GM12878 (cell line): ENCODE measurements at regions not wholly inside any gene's neighbourhood (a gene's known extent, or its start where the extent isn't known, plus 50 kb on each side); places are given as distances from the start of the nearest gene placed in this dataset.

Experiments
- ATAC-seq: fragments of 200-7000 bp; cut with Tn5 transposase; 3 replicates; pipeline ENCODE4 v1.9.1; 2020; ENCODE audit warnings: mild to moderate bottlenecking, moderate library complexity
- BruUV-seq: library from RNA; stranded (reverse); fragments of 400-500 nt; replicated peaks from 2 replicates; lab custom pipeline; 2021; lab: Mats Ljungman, UMichigan
- CTCF ChIA-PET: fragments of 300-600 bp; sonication (Branson Sonifier 250); formaldehyde crosslinking; extraction: SDS; loops from one replicate; lab custom pipeline; 2021; ENCODE audit warnings: inconsistent platforms; lab: Yijun Ruan, JAX
- POLR2A ChIA-PET: fragments of 350-600 bp; formaldehyde crosslinking; extraction: SDS; loops from one replicate; lab custom pipeline; 2021; ENCODE audit warnings: inconsistent platforms; lab: Charles Lee
- RAD21 ChIA-PET: fragments of 300-600 bp; sonication (Branson Sonifier 250); formaldehyde crosslinking; loops from one replicate; lab custom pipeline; 2023; ENCODE audit warnings: antibody characterized with exemption; ENCODE audit not compliant: unreplicated experiment; lab: Charles Lee
- SMC1A ChIA-PET: fragments of 300-600 bp; sonication (Branson Sonifier 250); formaldehyde crosslinking; loops from one replicate; lab custom pipeline; 2023; ENCODE audit not compliant: unreplicated experiment, uncharacterized antibody; lab: Charles Lee
- DNase-seq: peaks from one replicate; pipeline ENCODE4 v3.0.0-alpha.2; 2011; ENCODE audit warnings: low read depth, low spot score
- FAIRE-seq: peaks from 3 replicates; lab custom pipeline; 2011; peaks lifted over from hg19 to GRCh38; lab: Jason Lieb, UNC
- H2AFZ ChIP-seq: 2 replicates; pipeline ENCODE4 v1.6.0; 2011; ENCODE audit warnings: low read depth, low read length, control low read depth; ENCODE audit not compliant: control insufficient read depth
- H3K27ac ChIP-seq: 2 replicates; pipeline ENCODE4 v1.5.1; 2011; ENCODE audit warnings: control low read depth; ENCODE audit not compliant: control insufficient read depth, insufficient read depth
- H3K27me3 ChIP-seq, 2 experiments: replicated peaks in 1 of 2; 2 replicates each; pipeline versions ENCODE4 v1.6.0 to v1.6.1; 2011; ENCODE audit warnings: low read length in 1 of 2; ENCODE audit not compliant: control insufficient read depth in 2 of 2, insufficient read depth in 2 of 2
- H3K36me3 ChIP-seq, 2 experiments: 2 replicates each; pipeline ENCODE4 v1.5.1; 2011; ENCODE audit warnings: low read length in 1 of 2; ENCODE audit not compliant: control insufficient read depth in 2 of 2, insufficient read depth in 2 of 2
- H3K4me1 ChIP-seq: 2 replicates; pipeline ENCODE4 v1.6.1; 2011; ENCODE audit warnings: mild to moderate bottlenecking, low read length, moderate library complexity, mixed read lengths; ENCODE audit not compliant: control insufficient read depth, insufficient read depth
- H3K4me2 ChIP-seq: 2 replicates; pipeline ENCODE4 v1.6.0; 2011; ENCODE audit warnings: control low read depth; ENCODE audit not compliant: control insufficient read depth, insufficient read depth
- H3K4me3 ChIP-seq: fragments of 200-600 bp; sonication (generic); 2 replicates; pipeline ENCODE4 v1.5.1; 2016
- H3K79me2 ChIP-seq: 2 replicates; pipeline ENCODE4 v1.6.0; 2011; ENCODE audit warnings: low read length; ENCODE audit not compliant: control insufficient read depth, insufficient read depth
- H3K9ac ChIP-seq: 2 replicates; pipeline ENCODE4 v1.8.0; 2011; ENCODE audit warnings: low read length, control low read depth, mixed read lengths; ENCODE audit not compliant: control insufficient read depth, insufficient read depth
- H3K9me3 ChIP-seq: replicated peaks from 3 replicates; pipeline ENCODE4 v1.5.1; 2011; ENCODE audit warnings: mild to moderate bottlenecking, low read length; ENCODE audit not compliant: control insufficient read depth, insufficient read depth
- H4K20me1 ChIP-seq: 2 replicates; pipeline ENCODE4 v1.6.0; 2011; ENCODE audit not compliant: control insufficient read depth, insufficient read depth
- ATF7 ChIP-seq: fragments of 450-650 bp; IDR thresholded peaks from 2 replicates; pipeline ENCODE4 v1.6.1; 2016; ENCODE audit warnings: low read depth, mild to moderate bottlenecking
- BCL11A ChIP-seq: IDR thresholded peaks from 2 replicates; pipeline ENCODE4 v1.6.1; 2011; ENCODE audit warnings: low read depth, low read length
- CBX3 ChIP-seq: fragments of 200-600 bp; sonication (generic); IDR thresholded peaks from 2 replicates; pipeline ENCODE4 v1.6.1; 2016; ENCODE audit warnings: low read depth, borderline replicate concordance
- CBX5 ChIP-seq: sonication (generic); IDR thresholded peaks from 2 replicates; pipeline ENCODE4 v1.6.1; 2016; ENCODE audit warnings: low read depth, moderate library complexity, mild to moderate bottlenecking, inconsistent platforms
- PAX5 ChIP-seq: IDR thresholded peaks from 2 replicates; pipeline ENCODE4 v1.6.1; 2011; ENCODE audit warnings: low read depth, low read length, borderline replicate concordance
- POLR2A ChIP-seq: IDR thresholded peaks from 2 replicates; pipeline ENCODE4 v1.6.1; 2011; ENCODE audit warnings: low read depth, mild to moderate bottlenecking, low read length
- POLR2AphosphoS5 ChIP-seq: IDR thresholded peaks from 2 replicates; pipeline ENCODE4 v1.6.1; 2011; ENCODE audit warnings: mild to moderate bottlenecking, low read length, inconsistent platforms
- POU2F2 ChIP-seq: IDR thresholded peaks from 3 replicates; pipeline ENCODE4 v1.6.1; 2011; ENCODE audit warnings: low read depth, mild to moderate bottlenecking, low read length, borderline replicate concordance
- RUNX3 ChIP-seq: IDR thresholded peaks from 2 replicates; pipeline ENCODE4 v1.6.1; 2012; ENCODE audit warnings: low read length, inconsistent platforms
- SUPT20H ChIP-seq: IDR thresholded peaks from 2 replicates; pipeline ENCODE4 v1.6.1; 2011; ENCODE audit warnings: low read depth, mild to moderate bottlenecking, low read length, moderate library complexity, borderline replicate concordance; ENCODE audit not compliant: control insufficient read depth
- ZZZ3 ChIP-seq: IDR thresholded peaks from 2 replicates; pipeline ENCODE4 v1.6.1; 2011; ENCODE audit warnings: low read depth; ENCODE audit not compliant: control insufficient read depth, insufficient read length
- WGBS: methylation state at CpG from one replicate; pipeline ENCODE4 v1.1.6; 2016; ENCODE audit warnings: low lambda C conversion rate; ENCODE audit not compliant: insufficient replicate concordance, insufficient coverage; ENCODE audit errors: missing lambda C conversion rate; 5-methylcytosine and 5-hydroxymethylcytosine counted together
- in situ Hi-C: fragments of 300-500 bp; cut with MboI; formaldehyde crosslinking; loops from 9 replicates; pipeline ENCODE4 v1.14.3; 2018; ENCODE audit warnings: mixed read lengths
- intact Hi-C: fragments of 100-400 bp; cut with micrococcal nuclease; formaldehyde crosslinking; loops from one replicate; pipeline ENCODE4 v1.14.2; 2022; ENCODE audit not compliant: unreplicated experiment
- TF ChIP-seq, protein P1 (sequence below): fragments of 450-650 bp; IDR thresholded peaks from 2 replicates; pipeline ENCODE4 v1.6.1; 2016; ENCODE audit warnings: mild to moderate bottlenecking
- TF ChIP-seq, protein P2 (sequence below): IDR thresholded peaks from 2 replicates; pipeline ENCODE4 v1.6.1; 2012; ENCODE audit warnings: improper control_type of control experiment, low read depth, low read length; ENCODE audit not compliant: insufficient replicate concordance
- TF ChIP-seq, protein P3 (sequence below): IDR thresholded peaks from 2 replicates; pipeline ENCODE4 v1.6.1; 2011; ENCODE audit warnings: borderline replicate concordance, low read depth, mild to moderate bottlenecking, moderate library complexity, mixed read lengths, low read length; ENCODE audit not compliant: insufficient read depth; ENCODE audit errors: extremely low read length
- TF ChIP-seq, protein P4 (sequence below): fragments of 450-650 bp; conservative IDR thresholded peaks from 2 replicates; pipeline ENCODE4 v1.6.1; 2017; ENCODE audit warnings: mild to moderate bottlenecking, moderate library complexity

GRCh38 chr15:62850318-62850717, 192.2 kb upstream of the TPM1 start (continued):
- TF ChIP-seq, protein P1, sequence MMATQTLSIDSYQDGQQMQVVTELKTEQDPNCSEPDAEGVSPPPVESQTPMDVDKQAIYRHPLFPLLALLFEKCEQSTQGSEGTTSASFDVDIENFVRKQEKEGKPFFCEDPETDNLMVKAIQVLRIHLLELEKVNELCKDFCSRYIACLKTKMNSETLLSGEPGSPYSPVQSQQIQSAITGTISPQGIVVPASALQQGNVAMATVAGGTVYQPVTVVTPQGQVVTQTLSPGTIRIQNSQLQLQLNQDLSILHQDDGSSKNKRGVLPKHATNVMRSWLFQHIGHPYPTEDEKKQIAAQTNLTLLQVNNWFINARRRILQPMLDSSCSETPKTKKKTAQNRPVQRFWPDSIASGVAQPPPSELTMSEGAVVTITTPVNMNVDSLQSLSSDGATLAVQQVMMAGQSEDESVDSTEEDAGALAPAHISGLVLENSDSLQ, result no peak
- TF ChIP-seq POLR2AphosphoS5 (no peak), POU2F2 (no peak), ATF7 (no peak), POLR2A (no peak)
- TF ChIP-seq, protein P2, sequence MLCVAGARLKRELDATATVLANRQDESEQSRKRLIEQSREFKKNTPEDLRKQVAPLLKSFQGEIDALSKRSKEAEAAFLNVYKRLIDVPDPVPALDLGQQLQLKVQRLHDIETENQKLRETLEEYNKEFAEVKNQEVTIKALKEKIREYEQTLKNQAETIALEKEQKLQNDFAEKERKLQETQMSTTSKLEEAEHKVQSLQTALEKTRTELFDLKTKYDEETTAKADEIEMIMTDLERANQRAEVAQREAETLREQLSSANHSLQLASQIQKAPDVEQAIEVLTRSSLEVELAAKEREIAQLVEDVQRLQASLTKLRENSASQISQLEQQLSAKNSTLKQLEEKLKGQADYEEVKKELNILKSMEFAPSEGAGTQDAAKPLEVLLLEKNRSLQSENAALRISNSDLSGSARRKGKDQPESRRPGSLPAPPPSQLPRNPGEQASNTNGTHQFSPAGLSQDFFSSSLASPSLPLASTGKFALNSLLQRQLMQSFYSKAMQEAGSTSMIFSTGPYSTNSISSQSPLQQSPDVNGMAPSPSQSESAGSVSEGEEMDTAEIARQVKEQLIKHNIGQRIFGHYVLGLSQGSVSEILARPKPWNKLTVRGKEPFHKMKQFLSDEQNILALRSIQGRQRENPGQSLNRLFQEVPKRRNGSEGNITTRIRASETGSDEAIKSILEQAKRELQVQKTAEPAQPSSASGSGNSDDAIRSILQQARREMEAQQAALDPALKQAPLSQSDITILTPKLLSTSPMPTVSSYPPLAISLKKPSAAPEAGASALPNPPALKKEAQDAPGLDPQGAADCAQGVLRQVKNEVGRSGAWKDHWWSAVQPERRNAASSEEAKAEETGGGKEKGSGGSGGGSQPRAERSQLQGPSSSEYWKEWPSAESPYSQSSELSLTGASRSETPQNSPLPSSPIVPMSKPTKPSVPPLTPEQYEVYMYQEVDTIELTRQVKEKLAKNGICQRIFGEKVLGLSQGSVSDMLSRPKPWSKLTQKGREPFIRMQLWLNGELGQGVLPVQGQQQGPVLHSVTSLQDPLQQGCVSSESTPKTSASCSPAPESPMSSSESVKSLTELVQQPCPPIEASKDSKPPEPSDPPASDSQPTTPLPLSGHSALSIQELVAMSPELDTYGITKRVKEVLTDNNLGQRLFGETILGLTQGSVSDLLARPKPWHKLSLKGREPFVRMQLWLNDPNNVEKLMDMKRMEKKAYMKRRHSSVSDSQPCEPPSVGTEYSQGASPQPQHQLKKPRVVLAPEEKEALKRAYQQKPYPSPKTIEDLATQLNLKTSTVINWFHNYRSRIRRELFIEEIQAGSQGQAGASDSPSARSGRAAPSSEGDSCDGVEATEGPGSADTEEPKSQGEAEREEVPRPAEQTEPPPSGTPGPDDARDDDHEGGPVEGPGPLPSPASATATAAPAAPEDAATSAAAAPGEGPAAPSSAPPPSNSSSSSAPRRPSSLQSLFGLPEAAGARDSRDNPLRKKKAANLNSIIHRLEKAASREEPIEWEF, result no peak

DNA sequence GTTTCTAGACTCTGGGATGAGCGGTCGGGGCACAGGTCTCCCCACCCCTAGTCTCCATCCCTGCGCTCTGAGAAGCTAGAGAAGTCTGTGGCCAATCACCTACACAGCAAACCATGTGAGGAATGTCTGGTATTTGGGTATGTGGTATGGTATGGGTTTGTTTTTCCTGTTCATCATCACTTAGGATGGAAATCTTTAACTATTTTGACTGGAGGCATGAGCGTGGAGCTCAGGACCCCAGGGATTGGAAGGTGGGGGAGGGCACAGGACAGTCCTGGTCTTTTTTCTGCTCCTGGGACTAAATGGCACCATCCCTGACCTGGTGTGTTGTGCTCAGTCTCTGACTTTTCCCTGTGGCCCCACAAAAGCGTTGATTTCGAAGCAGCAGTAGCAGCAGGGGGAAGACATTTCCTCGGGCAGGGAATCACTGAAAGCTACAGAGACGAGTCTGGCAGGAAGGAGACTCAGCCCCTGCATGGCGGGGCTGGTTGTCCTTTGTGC, 191.7 kb upstream of the TPM1 start:
- Histone ChIP-seq H3K9ac (no peak overlapping the region), H3K27ac (no peak overlapping the region), H3K36me3 (no peaks in the 10 kb centered on the region), H3K79me2 (no peaks in the 10 kb centered on the region), H3K4me3 (no peak overlapping the region), H2AFZ (no peak overlapping the region), H3K27me3 (no peaks in the 10 kb centered on the region; a peak in 1 of 4 replicates), H3K9me3 (no peaks in the 10 kb centered on the region), H3K4me1 (no peaks in the 10 kb centered on the region), H3K4me2 (no peak overlapping the region), H4K20me1 (no peaks in the 10 kb centered on the region)
- ATAC-seq (no peak), FAIRE-seq (no peak), DNase-seq (no peak)
- in situ Hi-C loops, result no loop called here
- POLR2A ChIA-PET, result no interaction called here
- RAD21 ChIA-PET, result no interaction called here
- SMC1A ChIA-PET, result no interaction called here
- 15% methylated on average over 9 of the region's 9 CpGs for WGBS
- BruUV-seq, result no TSS peak
- CTCF ChIA-PET, result interaction anchor here (0.6 to 0.7 kb wide), 2 partner anchors 243 to 1882 kb away, joined by 3 read pairs; no protein-coding TSS in a partner anchor
- intact Hi-C loops, result no loop called here
- no peak for TF ChIP-seq ZZZ3
- no peak for TF ChIP-seq BCL11A
- no peak for TF ChIP-seq CBX5
- no peak for TF ChIP-seq RUNX3
- TF ChIP-seq, protein P3, sequence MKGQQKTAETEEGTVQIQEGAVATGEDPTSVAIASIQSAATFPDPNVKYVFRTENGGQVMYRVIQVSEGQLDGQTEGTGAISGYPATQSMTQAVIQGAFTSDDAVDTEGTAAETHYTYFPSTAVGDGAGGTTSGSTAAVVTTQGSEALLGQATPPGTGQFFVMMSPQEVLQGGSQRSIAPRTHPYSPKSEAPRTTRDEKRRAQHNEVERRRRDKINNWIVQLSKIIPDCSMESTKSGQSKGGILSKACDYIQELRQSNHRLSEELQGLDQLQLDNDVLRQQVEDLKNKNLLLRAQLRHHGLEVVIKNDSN, result no peak
- TF ChIP-seq, protein P4, sequence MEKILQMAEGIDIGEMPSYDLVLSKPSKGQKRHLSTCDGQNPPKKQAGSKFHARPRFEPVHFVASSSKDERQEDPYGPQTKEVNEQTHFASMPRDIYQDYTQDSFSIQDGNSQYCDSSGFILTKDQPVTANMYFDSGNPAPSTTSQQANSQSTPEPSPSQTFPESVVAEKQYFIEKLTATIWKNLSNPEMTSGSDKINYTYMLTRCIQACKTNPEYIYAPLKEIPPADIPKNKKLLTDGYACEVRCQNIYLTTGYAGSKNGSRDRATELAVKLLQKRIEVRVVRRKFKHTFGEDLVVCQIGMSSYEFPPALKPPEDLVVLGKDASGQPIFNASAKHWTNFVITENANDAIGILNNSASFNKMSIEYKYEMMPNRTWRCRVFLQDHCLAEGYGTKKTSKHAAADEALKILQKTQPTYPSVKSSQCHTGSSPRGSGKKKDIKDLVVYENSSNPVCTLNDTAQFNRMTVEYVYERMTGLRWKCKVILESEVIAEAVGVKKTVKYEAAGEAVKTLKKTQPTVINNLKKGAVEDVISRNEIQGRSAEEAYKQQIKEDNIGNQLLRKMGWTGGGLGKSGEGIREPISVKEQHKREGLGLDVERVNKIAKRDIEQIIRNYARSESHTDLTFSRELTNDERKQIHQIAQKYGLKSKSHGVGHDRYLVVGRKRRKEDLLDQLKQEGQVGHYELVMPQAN, result no peak
- no peak for TF ChIP-seq PAX5
- no peak for TF ChIP-seq CBX3
- TF ChIP-seq SUPT20H, result no peak
